OCI-LY1 (cell line): ENCODE measurements at regions not wholly inside any gene's neighbourhood (a gene's known extent, or its start where the extent isn't known, plus 50 kb on each side); places are given as distances from the start of the nearest gene placed in this dataset.
"Not testable (repeated sequence)": the region's sequence is repeated elsewhere in the genome, so short reads cannot be mapped to it uniquely, and the experiment has no call there.

ENCODE experiments used
- H2AFZ ChIP-seq: fragments of 200-600 bp; sonication (generic), shearing (Covaris generic); 2 replicates; pipeline ENCODE4 v1.6.0; 2014; ENCODE audit warnings: antibody characterized with exemption, mild to moderate bottlenecking, low read length
- H3F3A ChIP-seq: fragments of 200-600 bp; sonication (generic), shearing (Covaris generic); 2 replicates; pipeline ENCODE4 v1.6.0; 2014; ENCODE audit warnings: mild to moderate bottlenecking, antibody characterized with exemption, low read length, moderate library complexity; ENCODE audit not compliant: insufficient read depth
- H3K27ac ChIP-seq: fragments of 200-600 bp; sonication (generic); 2 replicates; pipeline ENCODE4 v1.5.1; 2014; ENCODE audit warnings: low read length, mixed run types, mild to moderate bottlenecking, low read depth; ENCODE audit not compliant: poor library complexity, severe bottlenecking
- H3K27me3 ChIP-seq: fragments of 200-600 bp; sonication (generic); 2 replicates; pipeline ENCODE4 v1.6.0; 2014; ENCODE audit warnings: antibody characterized with exemption, mild to moderate bottlenecking, low read length, moderate library complexity; ENCODE audit not compliant: insufficient read depth
- H3K36me3 ChIP-seq: fragments of 200-600 bp; sonication (generic); 2 replicates; pipeline ENCODE4 v1.6.1; 2014; ENCODE audit warnings: mild to moderate bottlenecking, antibody characterized with exemption, low read length, moderate library complexity, mixed read lengths; ENCODE audit not compliant: insufficient read depth
- H3K4me1 ChIP-seq: fragments of 200-600 bp; sonication (generic); 2 replicates; pipeline ENCODE4 v1.5.1; 2014; ENCODE audit warnings: mild to moderate bottlenecking, low read length, moderate library complexity; ENCODE audit not compliant: insufficient read depth, severe bottlenecking
- H3K4me2 ChIP-seq: fragments of 200-600 bp; sonication (generic), shearing (Covaris generic); 2 replicates; pipeline ENCODE4 v1.6.1; 2014; ENCODE audit warnings: low read length
- H3K4me3 ChIP-seq: fragments of 200-600 bp; sonication (generic); 2 replicates; pipeline ENCODE4 v1.5.1; 2014; ENCODE audit warnings: low read length, low read depth, mild to moderate bottlenecking, mixed read lengths; ENCODE audit not compliant: poor library complexity, severe bottlenecking
- H3K79me2 ChIP-seq: fragments of 200-600 bp; shearing (Covaris generic); 2 replicates; pipeline ENCODE4 v1.6.1; 2016; ENCODE audit warnings: mixed run types, low read length, mixed read lengths; ENCODE audit not compliant: insufficient read depth
- H3K9ac ChIP-seq: fragments of 200-600 bp; sonication (generic), shearing (Covaris generic); 2 replicates; pipeline ENCODE4 v1.6.1; 2014; ENCODE audit warnings: mild to moderate bottlenecking, low read length, mixed read lengths
- H3K9me2 ChIP-seq: fragments of 200-600 bp; sonication (generic), shearing (Covaris generic); 2 replicates; pipeline ENCODE4 v1.6.1; 2014; ENCODE audit warnings: low read depth, mild to moderate bottlenecking, low read length, mixed read lengths
- H3K9me3 ChIP-seq: fragments of 200-600 bp; shearing (Covaris generic); 2 replicates; pipeline ENCODE4 v1.6.1; 2014; ENCODE audit warnings: low read length, mixed read lengths
- H4K20me1 ChIP-seq: fragments of 200-600 bp; sonication (generic), shearing (Covaris generic); 2 replicates; pipeline ENCODE4 v1.6.0; 2016; ENCODE audit warnings: mild to moderate bottlenecking, low read length; ENCODE audit not compliant: insufficient read depth
- EZH2 ChIP-seq: fragments of 200-600 bp; sonication (generic), shearing (Covaris generic); IDR thresholded peaks from 2 replicates; pipeline ENCODE4 v1.8.0; 2017; ENCODE audit warnings: borderline replicate concordance, mixed run types, mild to moderate bottlenecking, antibody characterized with exemption, low read length, moderate library complexity, mixed read lengths
- TF ChIP-seq, protein P1 (sequence below): fragments of 200-600 bp; sonication (generic), shearing (Covaris generic); IDR thresholded peaks from 2 replicates; pipeline ENCODE4 v1.5.1; 2017; ENCODE audit warnings: mild to moderate bottlenecking, antibody characterized with exemption, low read length, moderate library complexity, mixed read lengths

DNA sequence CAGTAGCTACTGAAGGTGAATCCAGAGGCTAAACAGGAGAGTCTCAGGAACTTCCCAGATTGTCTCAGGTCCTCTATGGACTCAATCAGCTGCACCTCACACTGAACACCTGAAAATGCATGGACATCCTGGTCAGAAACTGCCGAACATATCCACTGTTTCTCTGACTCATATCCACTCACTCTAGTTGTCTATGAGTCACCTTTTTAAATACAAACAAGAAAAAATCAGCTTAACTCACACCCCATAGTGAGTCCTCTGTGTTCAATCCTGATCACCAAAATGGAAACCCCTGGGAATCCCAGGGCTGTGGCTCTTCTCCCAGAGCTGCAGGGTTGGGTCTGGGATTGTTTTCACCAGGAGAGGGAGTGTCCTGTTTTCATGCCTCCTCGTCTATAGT lies 556.7 kb downstream of the TMEM121 start:
- H4K20me1 ChIP-seq: no peaks in the 10 kb centered on the region
- H3K9me3 ChIP-seq: no peaks in the 10 kb centered on the region
- H3K9ac ChIP-seq: no peak overlapping the region
- H3K9me2 ChIP-seq: no peaks in the 10 kb centered on the region
- TF ChIP-seq, protein P1, sequence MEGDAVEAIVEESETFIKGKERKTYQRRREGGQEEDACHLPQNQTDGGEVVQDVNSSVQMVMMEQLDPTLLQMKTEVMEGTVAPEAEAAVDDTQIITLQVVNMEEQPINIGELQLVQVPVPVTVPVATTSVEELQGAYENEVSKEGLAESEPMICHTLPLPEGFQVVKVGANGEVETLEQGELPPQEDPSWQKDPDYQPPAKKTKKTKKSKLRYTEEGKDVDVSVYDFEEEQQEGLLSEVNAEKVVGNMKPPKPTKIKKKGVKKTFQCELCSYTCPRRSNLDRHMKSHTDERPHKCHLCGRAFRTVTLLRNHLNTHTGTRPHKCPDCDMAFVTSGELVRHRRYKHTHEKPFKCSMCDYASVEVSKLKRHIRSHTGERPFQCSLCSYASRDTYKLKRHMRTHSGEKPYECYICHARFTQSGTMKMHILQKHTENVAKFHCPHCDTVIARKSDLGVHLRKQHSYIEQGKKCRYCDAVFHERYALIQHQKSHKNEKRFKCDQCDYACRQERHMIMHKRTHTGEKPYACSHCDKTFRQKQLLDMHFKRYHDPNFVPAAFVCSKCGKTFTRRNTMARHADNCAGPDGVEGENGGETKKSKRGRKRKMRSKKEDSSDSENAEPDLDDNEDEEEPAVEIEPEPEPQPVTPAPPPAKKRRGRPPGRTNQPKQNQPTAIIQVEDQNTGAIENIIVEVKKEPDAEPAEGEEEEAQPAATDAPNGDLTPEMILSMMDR: no peak
- no peak for TF ChIP-seq EZH2
- no peak overlapping the region for H2AFZ ChIP-seq
- no peaks in the 10 kb centered on the region for H3F3A ChIP-seq
- no peaks in the 10 kb centered on the region for H3K4me1 ChIP-seq
- H3K27me3 ChIP-seq: no peaks in the 10 kb centered on the region
- no peak overlapping the region for H3K4me2 ChIP-seq
- no peak overlapping the region for H3K4me3 ChIP-seq
- no peak overlapping the region for H3K27ac ChIP-seq
- no peaks in the 10 kb centered on the region for H3K36me3 ChIP-seq
- no peaks in the 10 kb centered on the region for H3K79me2 ChIP-seq

DNA sequence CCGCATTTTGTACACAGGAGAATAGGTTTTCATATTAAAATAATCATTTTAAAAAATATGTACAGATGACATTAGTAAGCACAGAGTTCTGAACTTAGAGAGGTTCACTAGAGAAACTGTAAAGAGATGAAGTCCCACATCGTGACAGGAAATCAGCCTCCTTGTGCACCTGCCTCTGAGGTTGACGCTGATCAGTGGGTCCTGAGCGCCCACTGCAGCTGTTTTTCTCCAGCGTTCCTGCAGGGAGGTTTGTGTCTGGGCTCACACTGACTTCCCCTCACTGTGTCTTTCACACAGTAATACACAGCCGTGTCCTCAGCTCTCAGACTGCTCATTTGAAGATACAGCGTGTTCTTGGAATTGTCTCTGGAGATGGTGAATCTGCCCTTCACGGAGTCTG lies 561.5 kb downstream of the TMEM121 start:
- H3K9me3 ChIP-seq: no peaks in the 10 kb centered on the region
- no peaks in the 10 kb centered on the region for H3K36me3 ChIP-seq
- no peak overlapping the region for H3K9ac ChIP-seq
- no peak overlapping the region for H2AFZ ChIP-seq
- no peak for TF ChIP-seq EZH2
- TF ChIP-seq, protein P1: no peak
- H3K27me3 ChIP-seq: no peaks in the 10 kb centered on the region
- H3K79me2 ChIP-seq: no peaks in the 10 kb centered on the region
- no peaks in the 10 kb centered on the region for H3K4me1 ChIP-seq
- H3K4me3 ChIP-seq: no peak overlapping the region
- no peak overlapping the region for H3K4me2 ChIP-seq
- H3K27ac ChIP-seq: no peak overlapping the region
- no peaks in the 10 kb centered on the region for H3K9me2 ChIP-seq
- no peaks in the 10 kb centered on the region for H3F3A ChIP-seq
- no peaks in the 10 kb centered on the region for H4K20me1 ChIP-seq

DNA sequence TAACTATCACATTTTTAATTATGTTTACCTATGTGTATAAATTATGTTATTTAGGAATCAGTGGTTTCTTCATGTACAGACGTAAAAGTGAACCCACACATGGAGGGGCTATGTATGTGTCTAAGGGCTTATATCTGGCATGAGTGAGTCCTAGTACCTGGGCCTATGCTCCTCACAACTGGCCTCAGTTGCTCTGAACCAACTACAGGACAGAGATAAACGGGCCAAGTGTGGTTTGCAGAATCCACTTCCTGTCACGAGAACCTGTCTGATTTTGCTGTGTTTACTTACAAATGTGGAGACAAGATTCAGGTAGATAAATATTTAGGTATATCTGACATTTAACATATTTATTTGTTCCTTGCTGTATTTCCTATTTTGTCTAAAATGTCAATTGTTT lies 562.5 kb downstream of the TMEM121 start:
- H3F3A ChIP-seq, H3K9me2 ChIP-seq, H3K27ac ChIP-seq, H3K27me3 ChIP-seq, H4K20me1 ChIP-seq, H3K36me3 ChIP-seq, H2AFZ ChIP-seq, H3K9me3 ChIP-seq, H3K79me2 ChIP-seq, H3K4me2 ChIP-seq, H3K9ac ChIP-seq, H3K4me1 ChIP-seq, H3K4me3 ChIP-seq: not testable (repeated sequence)

DNA sequence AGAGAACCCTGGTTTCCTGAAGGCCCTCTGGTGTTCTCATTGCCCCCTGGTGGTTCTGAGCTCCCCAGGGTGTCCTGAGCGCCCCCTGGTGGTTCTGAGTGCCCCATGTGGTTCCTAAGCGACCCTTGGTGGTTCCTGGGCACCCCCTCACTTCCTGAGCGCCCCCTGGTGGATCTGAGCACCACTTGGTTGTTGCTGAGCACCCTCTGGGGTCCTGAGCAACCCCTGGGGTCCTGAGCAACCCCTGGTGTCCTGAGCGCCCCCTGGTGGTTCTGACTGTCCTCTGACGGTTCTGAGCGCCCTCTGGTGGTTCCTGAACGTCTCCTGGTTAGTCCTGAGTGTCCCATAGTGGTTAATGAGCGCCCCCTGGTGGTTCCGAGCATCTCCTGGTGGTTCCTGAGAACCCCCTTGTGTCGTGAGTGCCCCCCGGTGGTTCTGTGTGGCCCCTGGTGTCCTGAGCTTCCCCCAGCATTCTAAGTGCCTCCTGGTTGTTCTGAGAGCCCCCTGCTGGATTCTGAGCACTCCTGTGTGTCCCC lies 568.3 kb downstream of the TMEM121 start:
- no peak overlapping the region for H3K4me2 ChIP-seq
- TF ChIP-seq, protein P1: no peak
- no peak for TF ChIP-seq EZH2
- no peaks in the 10 kb centered on the region for H3F3A ChIP-seq
- H3K4me1 ChIP-seq: no peaks in the 10 kb centered on the region
- H3K9me2 ChIP-seq: no peaks in the 10 kb centered on the region
- H3K27ac ChIP-seq: no peak overlapping the region
- H2AFZ ChIP-seq: no peak overlapping the region
- no peak overlapping the region for H3K9ac ChIP-seq
- H3K79me2 ChIP-seq: no peaks in the 10 kb centered on the region
- no peaks in the 10 kb centered on the region for H3K36me3 ChIP-seq
- no peaks in the 10 kb centered on the region for H3K27me3 ChIP-seq
- H3K9me3 ChIP-seq: no peaks in the 10 kb centered on the region
- no peak overlapping the region for H3K4me3 ChIP-seq
- H4K20me1 ChIP-seq: no peaks in the 10 kb centered on the region
